HG03571 (cell line): ENCODE measurements at regions not wholly inside any gene's neighbourhood (a gene's known extent, or its start where the extent isn't known, plus 50 kb on each side); places are given as distances from the start of the nearest gene placed in this dataset.

ENCODE experiments used
- ATAC-seq: cut with Tn5 transposase; IDR thresholded peaks from one replicate; pipeline ENCODE4 v1.9.1; 2021; ENCODE audit not compliant: unreplicated experiment

- ATAC-seq = no peak
Measured at GRCh38 chr3:177724020-177724638, 526.8 kb upstream of the TBL1XR1 start.

- no peak for ATAC-seq
Measured at GRCh38 chr3:177725165-177725564, 527.9 kb upstream of the TBL1XR1 start.

GRCh38 chr3:177726807-177727206 lies 529.5 kb upstream of the TBL1XR1 start:
- no peak for ATAC-seq

- no peak for ATAC-seq
Measured at GRCh38 chr3:177729956-177730681, 532.8 kb upstream of the TBL1XR1 start.

GRCh38 chr3:177730814-177731213 lies 533.5 kb upstream of the TBL1XR1 start:
- ATAC-seq = no peak

- no peak for ATAC-seq
Measured at GRCh38 chr3:177731644-177732268, 534.5 kb upstream of the TBL1XR1 start.

- no peak for ATAC-seq
Measured at GRCh38 chr3:177733233-177733632, 536.0 kb upstream of the TBL1XR1 start.

- no peak for ATAC-seq
Measured at GRCh38 chr3:177733936-177734335, 536.7 kb upstream of the TBL1XR1 start.

GRCh38 chr3:177735431-177735830 lies 538.1 kb upstream of the TBL1XR1 start:
- ATAC-seq = no peak

GRCh38 chr3:177739461-177739860 lies 542.2 kb upstream of the TBL1XR1 start:
- no peak for ATAC-seq

GRCh38 chr3:177740254-177740653 lies 543.0 kb upstream of the TBL1XR1 start:
- no peak for ATAC-seq

GRCh38 chr3:177742273-177742672 lies 545.0 kb upstream of the TBL1XR1 start:
- no peak for ATAC-seq

GRCh38 chr3:177743173-177743890 lies 546.0 kb upstream of the TBL1XR1 start:
- ATAC-seq = no peak

- ATAC-seq = no peak
Measured at GRCh38 chr3:177744873-177745606, 547.8 kb upstream of the TBL1XR1 start.

GRCh38 chr3:177745607-177746005 lies 548.3 kb upstream of the TBL1XR1 start:
- no peak for ATAC-seq

- ATAC-seq = no peak
Measured at GRCh38 chr3:177746337-177746933, 549.2 kb upstream of the TBL1XR1 start.

GRCh38 chr3:177749836-177750235 lies 552.6 kb upstream of the TBL1XR1 start:
- no peak for ATAC-seq

GRCh38 chr3:177750436-177750835 lies 553.2 kb upstream of the TBL1XR1 start:
- ATAC-seq = no peak

- ATAC-seq = no peak
Measured at GRCh38 chr3:177751770-177752169, 554.5 kb upstream of the TBL1XR1 start.

- ATAC-seq = no peak
Measured at GRCh38 chr3:177752831-177753230, 555.5 kb upstream of the TBL1XR1 start.
